Stomach (tissue), 8 donors: ENCODE measurements at regions not wholly inside any gene's neighbourhood (a gene's known extent, or its start where the extent isn't known, plus 50 kb on each side); places are given as distances from the start of the nearest gene placed in this dataset.

ENCODE experiments used
- DNase-seq, 2 donors: peaks; one replicate each; pipeline versions ENCODE4 v3.0.0 to v3.0.0-alpha.2; 2013 to 2019
- H3K27ac ChIP-seq, 5 donors: fragments of 200-600 bp in 4 of 5; sonication (generic) in 4 of 5; one replicate each; pipeline ENCODE4 v1.5.1; 2013 to 2019; ENCODE audit warnings: mild to moderate bottlenecking in 1 of 5, moderate library complexity in 1 of 5
- H3K27me3 ChIP-seq, 3 donors: fragments of 200-600 bp; sonication (generic); one replicate each; pipeline ENCODE4 v1.5.1; 2017 to 2019; ENCODE audit warnings: mixed run types in 1 of 3
- H3K36me3 ChIP-seq, 4 donors: fragments of 200-600 bp; sonication (generic); 1 replicate in 3 of 4; 2 replicates in 1 of 4; pipeline ENCODE4 v1.5.1; 2016 to 2019
- H3K4me1 ChIP-seq, 4 donors: fragments of 200-600 bp; sonication (generic); one replicate each; pipeline ENCODE4 v1.5.1; 2016 to 2019
- H3K4me3 ChIP-seq, 4 donors: fragments of 200-600 bp; sonication (generic) in 3 of 4; one replicate each; pipeline ENCODE4 v1.5.1; 2016 to 2019; ENCODE audit warnings: mild to moderate bottlenecking in 1 of 4
- H3K9me3 ChIP-seq, 4 donors: fragments of 200-600 bp; sonication (generic); one replicate each; pipeline ENCODE4 v1.5.1; 2016 to 2019
- EP300 ChIP-seq: sonication (generic); formaldehyde crosslinking; IDR thresholded peaks from one replicate; pipeline ENCODE4 v1.6.1; 2017; ENCODE audit warnings: antibody characterized with exemption
- POLR2A ChIP-seq, 4 donors: fragments of 450-650 bp; IDR thresholded peaks; one replicate each; pipeline ENCODE4 v1.6.1; 2016; ENCODE audit warnings: antibody characterized with exemption in 4 of 4, control low read depth in 2 of 4, mild to moderate bottlenecking in 1 of 4, moderate library complexity in 1 of 4
- POLR2AphosphoS5 ChIP-seq, 3 donors: sonication (generic); formaldehyde crosslinking; IDR thresholded peaks; one replicate each; pipeline ENCODE4 v1.6.1; 2016; ENCODE audit warnings: antibody characterized with exemption in 3 of 3
- WGBS, 5 donors: extraction: QIAGEN DNeasy Blood & Tissue Kit in 3 of 5; methylation state at CpG; one replicate each; pipeline versions ENCODE4 v1.1.5 to v1.1.7; 2013 to 2018; 5-methylcytosine and 5-hydroxymethylcytosine counted together
- intact Hi-C: fragments of 100-400 bp; cut with DNase I; formaldehyde crosslinking; loops from one replicate; pipeline ENCODE4 v1.15.1; 2023; ENCODE audit warnings: low total_unique reads
- TF ChIP-seq, protein P1 (sequence below), 7 experiments: fragments of 450-650 bp in 4 of 7; fragments of 200-600 bp in 3 of 7; sonication (generic) in 3 of 7; IDR thresholded peaks; one replicate each; pipeline ENCODE4 v1.5.1; 2016 to 2019; ENCODE audit warnings: antibody characterized with exemption in 7 of 7, control low read depth in 2 of 7, mild to moderate bottlenecking in 1 of 7
- donor health status: healthy with polysubstance abuse.
- donor health status: Bipolar disorder and iron deficiency.
- donor health status: healthy.

DNA sequence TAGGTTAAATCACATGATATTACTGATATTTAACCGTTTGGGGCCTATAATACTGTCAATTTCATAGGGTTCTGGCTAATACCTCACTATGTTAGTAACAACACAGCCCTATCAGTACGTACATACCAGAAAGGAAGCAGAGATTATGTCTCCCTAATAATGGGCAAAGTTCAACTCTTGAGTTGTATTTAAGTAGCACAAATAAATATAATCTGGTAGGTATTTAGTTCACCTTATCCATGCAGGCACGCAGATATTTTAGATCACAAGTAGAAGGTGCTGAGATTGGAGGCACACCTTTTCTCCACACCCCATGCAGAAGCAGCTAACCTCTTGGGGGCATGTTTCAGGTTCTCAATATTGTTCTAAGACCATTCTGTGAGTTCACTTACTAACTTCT lies 118.9 kb downstream of the IRS1 start:
- Histone ChIP-seq H3K9me3 (no peaks in the 10 kb centered on the region), H3K36me3 (no peaks in the 10 kb centered on the region), H3K27me3 (no peaks in the 10 kb centered on the region), H3K4me1 (peaks cover 5 to 31% (median 12%) of the 10 kb centered on the region in 4 donors), H3K27ac (peak overlapping the region in 4 of 5 donors; percentile 25 to 65 (median 46)), H3K4me3 (no peak overlapping the region)
- DNase-seq: peak in 1 of 2 donors; percentile 53
- TF ChIP-seq POLR2AphosphoS5 (IDR thresholded peaks at IDR 0.05) (peak in 2 of 3 donors; percentile 15 to 45), POLR2A (IDR thresholded peaks at IDR 0.05) (no peak), EP300 (no peak)
- TF ChIP-seq, protein P1, sequence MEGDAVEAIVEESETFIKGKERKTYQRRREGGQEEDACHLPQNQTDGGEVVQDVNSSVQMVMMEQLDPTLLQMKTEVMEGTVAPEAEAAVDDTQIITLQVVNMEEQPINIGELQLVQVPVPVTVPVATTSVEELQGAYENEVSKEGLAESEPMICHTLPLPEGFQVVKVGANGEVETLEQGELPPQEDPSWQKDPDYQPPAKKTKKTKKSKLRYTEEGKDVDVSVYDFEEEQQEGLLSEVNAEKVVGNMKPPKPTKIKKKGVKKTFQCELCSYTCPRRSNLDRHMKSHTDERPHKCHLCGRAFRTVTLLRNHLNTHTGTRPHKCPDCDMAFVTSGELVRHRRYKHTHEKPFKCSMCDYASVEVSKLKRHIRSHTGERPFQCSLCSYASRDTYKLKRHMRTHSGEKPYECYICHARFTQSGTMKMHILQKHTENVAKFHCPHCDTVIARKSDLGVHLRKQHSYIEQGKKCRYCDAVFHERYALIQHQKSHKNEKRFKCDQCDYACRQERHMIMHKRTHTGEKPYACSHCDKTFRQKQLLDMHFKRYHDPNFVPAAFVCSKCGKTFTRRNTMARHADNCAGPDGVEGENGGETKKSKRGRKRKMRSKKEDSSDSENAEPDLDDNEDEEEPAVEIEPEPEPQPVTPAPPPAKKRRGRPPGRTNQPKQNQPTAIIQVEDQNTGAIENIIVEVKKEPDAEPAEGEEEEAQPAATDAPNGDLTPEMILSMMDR (IDR thresholded peaks at IDR 0.05): no peak
- intact Hi-C loops: no loop called here
- 20 to 57% (median 40%) methylated on average over 3 of the region's 3 CpGs for WGBS, 5 donors

DNA sequence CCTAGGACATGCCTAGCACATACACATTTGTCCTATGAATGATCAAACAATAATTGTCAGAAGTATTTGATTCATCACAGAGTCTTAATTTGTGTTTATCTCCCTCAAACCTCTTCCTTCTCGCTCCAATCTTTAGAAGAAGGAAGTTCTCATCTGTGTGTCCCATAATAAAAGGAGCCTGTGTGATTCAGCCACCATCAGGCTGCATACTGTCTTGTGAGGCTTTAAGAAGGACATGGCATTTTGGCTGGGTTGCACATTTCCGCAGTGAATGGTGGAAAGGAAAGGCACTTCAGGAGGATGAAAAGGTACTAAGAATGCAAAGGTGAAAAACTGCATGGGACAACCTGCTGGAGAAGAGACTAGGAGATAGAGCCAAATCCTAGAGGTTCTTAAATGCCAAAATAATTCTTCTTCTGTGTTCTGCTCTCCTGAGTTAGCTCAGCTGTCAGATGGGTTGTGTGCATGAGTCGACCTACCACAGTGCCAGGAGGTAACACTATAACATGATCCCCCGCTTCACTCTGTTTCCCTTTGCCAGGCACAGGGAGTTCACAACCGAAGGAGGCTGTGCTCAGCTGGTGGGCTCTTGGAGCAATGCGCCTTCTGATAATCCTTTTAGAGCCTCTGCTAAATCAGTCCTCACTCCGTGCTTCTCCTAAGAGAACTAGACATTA lies 120.1 kb downstream of the IRS1 start:
- H3K4me1 ChIP-seq: peaks cover 5 to 20% (median 12%) of the 10 kb centered on the region in 4 donors
- DNase-seq: no peak
- H3K4me3 ChIP-seq: no peak overlapping the region
- WGBS, 5 donors: 82 to 86% (median 85%) methylated on average over 7 of the region's 7 CpGs
- peak overlapping the region in 1 of 5 donors; percentile 65 for H3K27ac ChIP-seq
- intact Hi-C loops: no loop called here
- H3K27me3 ChIP-seq: no peaks in the 10 kb centered on the region
- no peaks in the 10 kb centered on the region for H3K36me3 ChIP-seq
- no peaks in the 10 kb centered on the region for H3K9me3 ChIP-seq
- TF ChIP-seq, protein P1 (IDR thresholded peaks at IDR 0.05): no peak
- TF ChIP-seq POLR2A (IDR thresholded peaks at IDR 0.05) (no peak), EP300 (no peak)

DNA sequence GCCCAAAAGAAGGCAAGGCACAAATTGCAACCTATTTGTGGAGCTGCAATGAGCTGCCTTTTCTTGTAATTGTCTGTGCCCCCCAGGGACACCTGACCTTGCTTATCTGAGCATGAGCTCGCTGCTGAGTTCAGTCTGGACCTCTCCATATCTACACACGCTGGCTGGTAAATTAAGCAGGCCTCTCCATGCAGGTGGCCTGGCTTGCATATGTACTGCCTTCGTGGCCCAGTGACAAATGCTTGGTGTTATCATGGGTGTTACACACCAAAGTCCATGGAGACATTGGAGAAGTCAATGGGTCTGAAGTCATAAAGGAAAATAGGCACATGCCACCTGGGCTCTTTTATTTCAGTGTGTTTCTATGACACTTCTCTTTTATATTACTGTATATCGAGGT lies 121.2 kb downstream of the IRS1 start:
- DNase-seq: peak in 1 of 2 donors; percentile 42
- 46 to 72% (median 52%) methylated on average over 4 of the region's 4 CpGs for WGBS, 5 donors
- H3K4me3 ChIP-seq: no peak overlapping the region

DNA sequence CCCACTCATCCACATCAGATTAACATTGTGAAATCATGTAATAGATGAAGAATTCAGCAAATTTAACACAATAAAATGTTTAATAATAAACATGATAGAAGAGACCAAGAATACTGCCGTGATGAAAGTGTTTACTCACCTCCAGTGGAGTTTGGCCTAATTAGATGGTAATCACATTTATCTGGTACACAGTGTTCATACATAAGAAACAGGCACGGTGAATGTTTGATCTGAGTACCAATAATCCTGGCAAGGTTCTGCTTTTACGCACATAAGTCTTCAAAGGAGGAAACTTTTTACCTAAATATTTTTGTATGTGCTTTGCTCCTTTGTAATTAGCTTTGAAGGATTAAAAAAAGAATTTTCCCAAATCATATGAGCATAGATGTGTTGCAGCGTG lies 122.5 kb downstream of the IRS1 start:
- H3K27ac ChIP-seq: no peak overlapping the region
- no peak for DNase-seq
- 43 to 57% (median 49%) methylated on average over 4 of the region's 4 CpGs for WGBS, 5 donors
- no peak overlapping the region for H3K4me3 ChIP-seq
- peaks cover 5 to 27% (median 14%) of the 10 kb centered on the region in 4 donors for H3K4me1 ChIP-seq
- intact Hi-C loops: no loop called here
- no peaks in the 10 kb centered on the region for H3K27me3 ChIP-seq
- TF ChIP-seq EP300 (no peak), POLR2AphosphoS5 (IDR thresholded peaks at IDR 0.05) (no peak), POLR2A (IDR thresholded peaks at IDR 0.05) (no peak)
- TF ChIP-seq, protein P1 (IDR thresholded peaks at IDR 0.05): no peak
- H3K36me3 ChIP-seq: no peaks in the 10 kb centered on the region
- no peaks in the 10 kb centered on the region for H3K9me3 ChIP-seq

More for the DNA sequence above, 121.2 kb downstream of the IRS1 start:
- peaks cover 5 to 24% (median 13%) of the 10 kb centered on the region in 4 donors for H3K4me1 ChIP-seq
- intact Hi-C loops: no loop called here
- H3K27me3 ChIP-seq: no peaks in the 10 kb centered on the region
- no peaks in the 10 kb centered on the region for H3K36me3 ChIP-seq
- H3K27ac ChIP-seq: no peak overlapping the region
- TF ChIP-seq POLR2A (IDR thresholded peaks at IDR 0.05) (no peak), EP300 (no peak), POLR2AphosphoS5 (IDR thresholded peaks at IDR 0.05) (peak in 1 of 3 donors; percentile 24)
- TF ChIP-seq, protein P1 (IDR thresholded peaks at IDR 0.05): no peak
- no peaks in the 10 kb centered on the region for H3K9me3 ChIP-seq
